OCI-LY1 (cell line): ENCODE measurements at regions not wholly inside any gene's neighbourhood (a gene's known extent, or its start where the extent isn't known, plus 50 kb on each side); places are given as distances from the start of the nearest gene placed in this dataset.

Experiments used
- H2AFZ ChIP-seq: fragments of 200-600 bp; sonication (generic), shearing (Covaris generic); 2 replicates; pipeline ENCODE4 v1.6.0; 2014; ENCODE audit warnings: antibody characterized with exemption, mild to moderate bottlenecking, low read length
- H3F3A ChIP-seq: fragments of 200-600 bp; sonication (generic), shearing (Covaris generic); 2 replicates; pipeline ENCODE4 v1.6.0; 2014; ENCODE audit warnings: mild to moderate bottlenecking, antibody characterized with exemption, low read length, moderate library complexity; ENCODE audit not compliant: insufficient read depth
- H3K27ac ChIP-seq: fragments of 200-600 bp; sonication (generic); 2 replicates; pipeline ENCODE4 v1.5.1; 2014; ENCODE audit warnings: low read length, mixed run types, mild to moderate bottlenecking, low read depth; ENCODE audit not compliant: poor library complexity, severe bottlenecking
- H3K27me3 ChIP-seq: fragments of 200-600 bp; sonication (generic); 2 replicates; pipeline ENCODE4 v1.6.0; 2014; ENCODE audit warnings: antibody characterized with exemption, mild to moderate bottlenecking, low read length, moderate library complexity; ENCODE audit not compliant: insufficient read depth
- H3K36me3 ChIP-seq: fragments of 200-600 bp; sonication (generic); 2 replicates; pipeline ENCODE4 v1.6.1; 2014; ENCODE audit warnings: mild to moderate bottlenecking, antibody characterized with exemption, low read length, moderate library complexity, mixed read lengths; ENCODE audit not compliant: insufficient read depth
- H3K4me1 ChIP-seq: fragments of 200-600 bp; sonication (generic); 2 replicates; pipeline ENCODE4 v1.5.1; 2014; ENCODE audit warnings: mild to moderate bottlenecking, low read length, moderate library complexity; ENCODE audit not compliant: insufficient read depth, severe bottlenecking
- H3K4me2 ChIP-seq: fragments of 200-600 bp; sonication (generic), shearing (Covaris generic); 2 replicates; pipeline ENCODE4 v1.6.1; 2014; ENCODE audit warnings: low read length
- H3K4me3 ChIP-seq: fragments of 200-600 bp; sonication (generic); 2 replicates; pipeline ENCODE4 v1.5.1; 2014; ENCODE audit warnings: low read length, low read depth, mild to moderate bottlenecking, mixed read lengths; ENCODE audit not compliant: poor library complexity, severe bottlenecking
- H3K79me2 ChIP-seq: fragments of 200-600 bp; shearing (Covaris generic); 2 replicates; pipeline ENCODE4 v1.6.1; 2016; ENCODE audit warnings: mixed run types, low read length, mixed read lengths; ENCODE audit not compliant: insufficient read depth
- H3K9ac ChIP-seq: fragments of 200-600 bp; sonication (generic), shearing (Covaris generic); 2 replicates; pipeline ENCODE4 v1.6.1; 2014; ENCODE audit warnings: mild to moderate bottlenecking, low read length, mixed read lengths
- H3K9me2 ChIP-seq: fragments of 200-600 bp; sonication (generic), shearing (Covaris generic); 2 replicates; pipeline ENCODE4 v1.6.1; 2014; ENCODE audit warnings: low read depth, mild to moderate bottlenecking, low read length, mixed read lengths
- H3K9me3 ChIP-seq: fragments of 200-600 bp; shearing (Covaris generic); 2 replicates; pipeline ENCODE4 v1.6.1; 2014; ENCODE audit warnings: low read length, mixed read lengths
- H4K20me1 ChIP-seq: fragments of 200-600 bp; sonication (generic), shearing (Covaris generic); 2 replicates; pipeline ENCODE4 v1.6.0; 2016; ENCODE audit warnings: mild to moderate bottlenecking, low read length; ENCODE audit not compliant: insufficient read depth
- CTCF ChIP-seq: fragments of 200-600 bp; sonication (generic), shearing (Covaris generic); IDR thresholded peaks from 2 replicates; pipeline ENCODE4 v1.5.1; 2017; ENCODE audit warnings: mild to moderate bottlenecking, antibody characterized with exemption, low read length, moderate library complexity, mixed read lengths
- EZH2 ChIP-seq: fragments of 200-600 bp; sonication (generic), shearing (Covaris generic); IDR thresholded peaks from 2 replicates; pipeline ENCODE4 v1.8.0; 2017; ENCODE audit warnings: borderline replicate concordance, mixed run types, mild to moderate bottlenecking, antibody characterized with exemption, low read length, moderate library complexity, mixed read lengths

DNA sequence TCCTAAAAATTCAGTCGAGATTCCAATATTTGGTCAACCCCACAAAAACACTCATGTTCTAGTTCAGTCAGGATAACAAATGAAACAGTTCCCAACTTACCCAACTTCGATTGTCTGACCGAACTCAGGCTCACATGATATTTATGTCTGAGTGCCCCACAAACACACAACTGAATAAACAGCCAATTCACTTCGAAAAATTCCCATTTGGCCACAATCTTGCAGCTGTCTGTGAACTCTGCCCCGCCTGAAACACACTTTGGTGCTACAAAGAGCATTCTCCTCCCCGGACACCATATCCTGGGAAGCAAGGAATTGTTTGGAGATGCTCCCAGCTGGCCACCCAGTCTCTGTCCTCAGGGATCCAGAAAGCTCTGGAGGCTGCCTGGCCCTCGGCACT, 52.9 kb upstream of the SIM2 start:
- no peak overlapping the region for H3K4me2 ChIP-seq
- no peak for TF ChIP-seq CTCF
- no peak for TF ChIP-seq EZH2

DNA sequence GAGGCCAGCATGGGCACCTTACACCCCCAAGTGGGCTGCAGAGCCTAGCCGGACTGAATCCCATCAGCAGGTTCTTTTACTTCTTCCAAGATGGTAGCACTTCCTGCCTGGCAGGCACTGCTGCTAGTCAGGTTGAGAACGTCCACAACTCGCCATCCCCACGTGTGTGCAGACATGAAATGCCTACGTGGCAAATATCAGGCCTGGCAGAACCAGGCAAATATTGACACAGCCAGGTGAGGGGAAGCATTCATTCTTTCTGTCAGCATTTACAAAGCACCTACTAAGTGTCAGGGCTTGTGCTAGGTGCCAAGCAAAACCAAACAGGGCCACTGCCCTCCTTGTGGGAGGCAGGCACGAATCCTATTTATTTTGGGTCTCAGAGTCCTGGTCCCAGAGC, 52.3 kb upstream of the SIM2 start:
- H3K36me3 ChIP-seq = no peaks in the 10 kb centered on the region
- no peaks in the 10 kb centered on the region for H3F3A ChIP-seq
- no peak for TF ChIP-seq EZH2
- TF ChIP-seq CTCF = no peak
- no peak overlapping the region for H3K4me3 ChIP-seq
- no peaks in the 10 kb centered on the region for H3K79me2 ChIP-seq
- H3K27ac ChIP-seq = no peak overlapping the region
- no peaks in the 10 kb centered on the region for H4K20me1 ChIP-seq
- no peaks in the 10 kb centered on the region for H3K9me2 ChIP-seq
- no peaks in the 10 kb centered on the region for H3K9me3 ChIP-seq
- H3K9ac ChIP-seq = no peak overlapping the region
- no peaks in the 10 kb centered on the region for H3K4me1 ChIP-seq
- H3K27me3 ChIP-seq = no peaks in the 10 kb centered on the region
- no peak overlapping the region for H3K4me2 ChIP-seq
- H2AFZ ChIP-seq = no peak overlapping the region

More for the DNA sequence above, 52.9 kb upstream of the SIM2 start:
- Histone ChIP-seq H3K79me2 (no peaks in the 10 kb centered on the region), H3K4me3 (no peak overlapping the region), H2AFZ (no peak overlapping the region), H3K36me3 (no peaks in the 10 kb centered on the region), H3K4me1 (no peaks in the 10 kb centered on the region), H3K9me2 (no peaks in the 10 kb centered on the region), H4K20me1 (no peaks in the 10 kb centered on the region), H3K9me3 (no peaks in the 10 kb centered on the region), H3F3A (no peaks in the 10 kb centered on the region), H3K27me3 (no peaks in the 10 kb centered on the region), H3K27ac (no peak overlapping the region), H3K9ac (no peak overlapping the region)

GRCh38 chr21:36647279-36648093, 51.4 kb upstream of the SIM2 start:
- Histone ChIP-seq H2AFZ (no peak overlapping the region), H3K36me3 (no peaks in the 10 kb centered on the region), H3K4me2 (no peak overlapping the region), H3K27ac (no peak overlapping the region), H3K79me2 (no peaks in the 10 kb centered on the region), H3K27me3 (no peaks in the 10 kb centered on the region), H3K4me1 (no peaks in the 10 kb centered on the region), H3F3A (no peaks in the 10 kb centered on the region), H3K9me3 (no peaks in the 10 kb centered on the region), H4K20me1 (no peaks in the 10 kb centered on the region), H3K9ac (no peak overlapping the region), H3K4me3 (no peak overlapping the region), H3K9me2 (no peaks in the 10 kb centered on the region)
- no peak for TF ChIP-seq CTCF
- TF ChIP-seq EZH2 = no peak
